HCT116 (cell line): ENCODE measurements at regions not wholly inside any gene's neighbourhood (a gene's known extent, or its start where the extent isn't known, plus 50 kb on each side); places are given as distances from the start of the nearest gene placed in this dataset.
A peak's percentile ranks its signal among the peaks of the same experiment; 100 is the strongest.

Experiments used
- ATAC-seq: fragments of 200-7000 bp; cut with Tn5 transposase; 2 replicates; pipeline ENCODE4 v1.9.1; 2020; ENCODE audit warnings: mild to moderate bottlenecking, moderate library complexity
- BruUV-seq: library from RNA; stranded (reverse); fragments of 400-500 nt; replicated peaks from 2 replicates; lab custom pipeline; 2021; lab: Mats Ljungman, UMichigan
- CTCF ChIA-PET: fragments of 300-600 bp; sonication (Branson Sonifier 250); formaldehyde crosslinking; loops from one replicate; lab custom pipeline; 2021; ENCODE audit warnings: antibody characterized with exemption; lab: Charles Lee
- POLR2A ChIA-PET: fragments of 300-600, 350-600 bp; sonication (Branson Sonifier 250); formaldehyde crosslinking; loops from one replicate; lab custom pipeline; 2021; ENCODE audit warnings: antibody characterized with exemption; lab: Charles Lee
- RAD21 ChIA-PET, 2 experiments: fragments of 300-600 bp; sonication (Branson Sonifier 250); formaldehyde crosslinking; loops; one replicate each; lab custom pipeline; 2023; ENCODE audit warnings: low total read pairs in 2 of 2; ENCODE audit not compliant: uncharacterized antibody in 2 of 2, unreplicated experiment in 2 of 2, low non-redundant PET in 1 of 2; lab: Charles Lee
- DNase-seq: peaks from one replicate; pipeline ENCODE4 v3.0.0-alpha.2; 2010; ENCODE audit warnings: low read depth, low spot score
- H2AFZ ChIP-seq: fragments of 200-600 bp; shearing (Covaris generic), sonication (generic); 2 replicates; pipeline ENCODE4 v1.6.1; 2017; ENCODE audit warnings: low read depth, mixed run types, mixed read lengths, antibody characterized with exemption, low read length; ENCODE audit not compliant: poor library complexity, severe bottlenecking
- H3K27ac ChIP-seq: 2 replicates; pipeline ENCODE4 v1.5.1; 2012; ENCODE audit warnings: low read depth, low read length
- H3K27me3 ChIP-seq: fragments of 200-600 bp; sonication (generic); 2 replicates; pipeline ENCODE4 v1.6.1; 2016; ENCODE audit warnings: mixed run types, low read length, mixed read lengths; ENCODE audit not compliant: insufficient read depth
- H3K36me3 ChIP-seq, 2 experiments: fragments of 200-500 bp in 1 of 2; fragments of 200-600 bp in 1 of 2; sonication (Bioruptor generic) in 1 of 2; sonication (generic) in 1 of 2; 2 replicates each; pipeline versions ENCODE4 v1.5.1 to v1.6.1; 2014 to 2016; ENCODE audit warnings: low read length in 2 of 2, inconsistent platforms in 1 of 2, mixed read lengths in 1 of 2, mixed run types in 1 of 2; ENCODE audit not compliant: insufficient read depth in 2 of 2, control insufficient read depth in 1 of 2
- H3K4me1 ChIP-seq, 2 experiments: fragments of 200-600 bp in 1 of 2; sonication (generic) in 1 of 2; 2 replicates each; pipeline versions ENCODE4 v1.5.1 to v1.6.1; 2012 to 2017; ENCODE audit warnings: low read length in 2 of 2, inconsistent platforms in 1 of 2, mild to moderate bottlenecking in 1 of 2, mixed read lengths in 1 of 2, mixed run types in 1 of 2, moderate library complexity in 1 of 2; ENCODE audit not compliant: insufficient read depth in 2 of 2, control insufficient read depth in 1 of 2
- H3K4me2 ChIP-seq: fragments of 200-600 bp; sonication (generic); 2 replicates; pipeline ENCODE4 v1.6.1; 2017; ENCODE audit warnings: mixed run types, low read length, mixed read lengths
- H3K4me3 ChIP-seq, 2 experiments: fragments of 200-600 bp in 1 of 2; sonication (generic) in 1 of 2; replicated peaks in 1 of 2; 2 replicates each; pipeline ENCODE4 v1.5.1; 2011 to 2016; ENCODE audit warnings: low read length in 2 of 2, control low read depth in 1 of 2, low read depth in 1 of 2, mild to moderate bottlenecking in 1 of 2, mixed read lengths in 1 of 2, mixed run types in 1 of 2
- H3K79me2 ChIP-seq: fragments of 200-600 bp; sonication (generic); 2 replicates; pipeline ENCODE4 v1.6.1; 2017; ENCODE audit warnings: mild to moderate bottlenecking, mixed run types, low read length, moderate library complexity, mixed read lengths; ENCODE audit not compliant: insufficient read depth
- H3K9ac ChIP-seq: fragments of 200-600 bp; sonication (generic); 2 replicates; pipeline ENCODE4 v1.6.1; 2016; ENCODE audit warnings: low read length, mixed read lengths
- H3K9me2 ChIP-seq: fragments of 200-600 bp; sonication (generic), shearing (Covaris generic); 2 replicates; pipeline ENCODE4 v1.6.1; 2017; ENCODE audit warnings: mixed run types, mild to moderate bottlenecking, moderate library complexity; ENCODE audit not compliant: insufficient read depth
- H3K9me3 ChIP-seq, 2 experiments: fragments of 200-500 bp in 1 of 2; fragments of 200-600 bp in 1 of 2; sonication (Bioruptor generic) in 1 of 2; sonication (generic) in 1 of 2; 2 replicates each; pipeline ENCODE4 v1.6.1; 2014 to 2017; ENCODE audit warnings: low read length in 2 of 2, mixed read lengths in 2 of 2, inconsistent platforms in 1 of 2, low read depth in 1 of 2, mild to moderate bottlenecking in 1 of 2, mixed run types in 1 of 2, moderate library complexity in 1 of 2; ENCODE audit not compliant: control insufficient read depth in 1 of 2, insufficient read depth in 1 of 2
- H4K20me1 ChIP-seq: fragments of 200-600 bp; sonication (generic), shearing (Covaris generic); 2 replicates; pipeline ENCODE4 v1.6.1; 2017; ENCODE audit warnings: mixed run types, mild to moderate bottlenecking, moderate library complexity; ENCODE audit not compliant: insufficient read depth
- EZH2phosphoT487 ChIP-seq: fragments of 200-600 bp; IDR thresholded peaks from 2 replicates; pipeline ENCODE4 v1.6.1; 2018; ENCODE audit warnings: antibody characterized with exemption, borderline replicate concordance
- JUND ChIP-seq: IDR thresholded peaks from 2 replicates; pipeline ENCODE4 v1.6.1; 2012
- REST ChIP-seq: IDR thresholded peaks from 2 replicates; pipeline ENCODE4 v1.6.1; 2012; ENCODE audit warnings: low read depth
- SP1 ChIP-seq: IDR thresholded peaks from 2 replicates; pipeline ENCODE4 v1.6.1; 2012; ENCODE audit warnings: low read depth
- SRF ChIP-seq: IDR thresholded peaks from 2 replicates; pipeline ENCODE4 v1.6.1; 2012; ENCODE audit warnings: low read depth
- TCF7L2 ChIP-seq: IDR thresholded peaks from 2 replicates; pipeline ENCODE4 v1.7.0; 2011; ENCODE audit warnings: borderline replicate concordance, inconsistent platforms; ENCODE audit not compliant: insufficient read depth, insufficient read length; ENCODE audit errors: extremely low read depth
- YY1 ChIP-seq: IDR thresholded peaks from 2 replicates; pipeline ENCODE4 v1.6.1; 2011; ENCODE audit warnings: low read length, low read depth, moderate library complexity, mild to moderate bottlenecking; ENCODE audit not compliant: insufficient replicate concordance; ENCODE audit errors: extremely low read depth
- ZFX ChIP-seq: fragments of 450-650 bp; IDR thresholded peaks from 2 replicates; pipeline ENCODE4 v1.6.1; 2017
- ZNF274 ChIP-seq: fragments of 200-500 bp; sonication (Bioruptor generic); IDR thresholded peaks from 2 replicates; pipeline ENCODE4 v1.6.1; 2014; ENCODE audit warnings: mild to moderate bottlenecking, low read depth, low read length, inconsistent platforms
- intact Hi-C: fragments of 100-400 bp; cut with micrococcal nuclease; formaldehyde crosslinking; loops from 2 replicates; pipeline ENCODE4 v1.10.0; 2022
- TF ChIP-seq, protein P1 (sequence below), 3 experiments: fragments of 200-600 bp in 1 of 3; sonication (generic) in 1 of 3; IDR thresholded peaks in 2 of 3; conservative IDR thresholded peaks in 1 of 3; 2 replicates each; pipeline ENCODE4 v1.5.1; 2012 to 2017; ENCODE audit warnings: low read depth in 2 of 3, low read length in 2 of 3, antibody characterized with exemption in 1 of 3, borderline replicate concordance in 1 of 3, control low read depth in 1 of 3, mild to moderate bottlenecking in 1 of 3, mixed read lengths in 1 of 3, mixed run types in 1 of 3, moderate library complexity in 1 of 3; ENCODE audit not compliant: insufficient read depth in 1 of 3
- TF ChIP-seq, protein P2 (sequence below): IDR thresholded peaks from 2 replicates; pipeline ENCODE4 v1.6.1; 2012

DNA sequence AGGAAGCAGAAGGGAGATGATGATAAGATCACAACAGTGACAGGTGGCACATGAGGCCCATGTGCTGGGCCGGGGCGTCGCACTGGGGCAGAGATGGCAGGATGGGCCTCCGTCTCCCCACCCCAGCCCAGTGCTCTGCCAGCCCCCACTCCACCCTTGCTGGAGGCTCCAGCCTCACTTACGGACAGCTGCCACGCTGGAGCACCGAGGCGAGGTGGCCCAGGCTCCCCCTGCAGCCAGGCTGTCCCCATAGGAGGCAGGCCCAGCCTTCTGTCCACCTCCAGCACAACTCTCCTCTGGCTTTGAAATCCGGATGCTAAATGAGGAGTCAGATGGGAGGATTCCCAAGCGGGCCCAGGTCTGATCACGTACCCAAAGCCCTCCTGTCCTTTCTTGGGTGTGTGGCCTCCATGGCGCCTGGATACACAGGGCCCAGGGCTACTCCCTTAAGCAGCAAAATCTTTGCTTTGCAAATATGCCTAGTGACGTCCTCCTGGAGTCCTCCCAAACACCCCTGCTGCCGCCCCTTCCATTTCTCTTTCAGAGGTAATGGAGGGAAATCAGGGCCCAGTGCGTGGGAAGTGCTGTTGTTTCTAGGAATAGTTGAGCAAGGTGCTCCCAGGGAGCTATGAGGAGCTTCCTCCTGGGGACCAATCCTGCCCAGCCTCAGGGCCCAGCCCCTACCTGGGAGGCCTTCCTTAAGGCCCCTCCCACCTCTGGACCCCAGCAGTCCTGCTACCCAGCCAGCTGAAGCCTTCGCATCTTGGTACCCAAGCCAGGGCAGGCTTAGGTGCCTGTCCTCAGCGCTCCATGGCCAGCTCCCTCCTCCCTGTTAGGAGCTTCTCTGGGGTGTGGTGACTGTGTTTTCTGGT is 170.4 kb upstream of the MYCN start:
- Histone ChIP-seq H2AFZ (no peak overlapping the region), H3K79me2 (no peaks in the 10 kb centered on the region), H3K4me1 (no peaks in the 10 kb centered on the region), H3K27me3 (no peaks in the 10 kb centered on the region), H3K4me3 (no peak overlapping the region), H3K27ac (no peak overlapping the region), H3K9me3 (no peaks in the 10 kb centered on the region), H3K9ac (no peak overlapping the region), H3K9me2 (no peaks in the 10 kb centered on the region), H3K4me2 (no peak overlapping the region), H4K20me1 (no peaks in the 10 kb centered on the region), H3K36me3 (no peaks in the 10 kb centered on the region)
- intact Hi-C loops: no loop called here
- TF ChIP-seq JUND (no peak), SP1 (no peak), EZH2phosphoT487 (no peak), SRF (no peak), ZFX (no peak), ZNF274 (no peak), YY1 (no peak), TCF7L2 (no peak), REST (no peak)
- TF ChIP-seq, protein P1, sequence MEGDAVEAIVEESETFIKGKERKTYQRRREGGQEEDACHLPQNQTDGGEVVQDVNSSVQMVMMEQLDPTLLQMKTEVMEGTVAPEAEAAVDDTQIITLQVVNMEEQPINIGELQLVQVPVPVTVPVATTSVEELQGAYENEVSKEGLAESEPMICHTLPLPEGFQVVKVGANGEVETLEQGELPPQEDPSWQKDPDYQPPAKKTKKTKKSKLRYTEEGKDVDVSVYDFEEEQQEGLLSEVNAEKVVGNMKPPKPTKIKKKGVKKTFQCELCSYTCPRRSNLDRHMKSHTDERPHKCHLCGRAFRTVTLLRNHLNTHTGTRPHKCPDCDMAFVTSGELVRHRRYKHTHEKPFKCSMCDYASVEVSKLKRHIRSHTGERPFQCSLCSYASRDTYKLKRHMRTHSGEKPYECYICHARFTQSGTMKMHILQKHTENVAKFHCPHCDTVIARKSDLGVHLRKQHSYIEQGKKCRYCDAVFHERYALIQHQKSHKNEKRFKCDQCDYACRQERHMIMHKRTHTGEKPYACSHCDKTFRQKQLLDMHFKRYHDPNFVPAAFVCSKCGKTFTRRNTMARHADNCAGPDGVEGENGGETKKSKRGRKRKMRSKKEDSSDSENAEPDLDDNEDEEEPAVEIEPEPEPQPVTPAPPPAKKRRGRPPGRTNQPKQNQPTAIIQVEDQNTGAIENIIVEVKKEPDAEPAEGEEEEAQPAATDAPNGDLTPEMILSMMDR (IDR thresholded peaks at IDR 0.05 in 2 of 3, conservative IDR thresholded peaks at IDR 0.05 in 1 of 3; ENCODE audit: borderline replicate concordance in 1 of 3, insufficient read depth in 1 of 3, low read depth in 2 of 3, low read length in 2 of 3): no peak
- TF ChIP-seq, protein P2, sequence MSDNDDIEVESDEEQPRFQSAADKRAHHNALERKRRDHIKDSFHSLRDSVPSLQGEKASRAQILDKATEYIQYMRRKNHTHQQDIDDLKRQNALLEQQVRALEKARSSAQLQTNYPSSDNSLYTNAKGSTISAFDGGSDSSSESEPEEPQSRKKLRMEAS: no peak
- BruUV-seq: no TSS peak
- RAD21 ChIA-PET: no interaction called here
- ATAC-seq (peak; percentile 40), DNase-seq (no peak)
- POLR2A ChIA-PET: no interaction called here
- CTCF ChIA-PET: no interaction called here
